Renal cortex interstitium (tissue), 11 donors: ENCODE measurements at regions not wholly inside any gene's neighbourhood (a gene's known extent, or its start where the extent isn't known, plus 50 kb on each side); places are given as distances from the start of the nearest gene placed in this dataset.

Experiments used
- DNase-seq, 11 donors: peaks; one replicate each; pipeline ENCODE4 v3.0.0-alpha.2; 2013; ENCODE audit warnings: low read depth in 9 of 11, low spot score in 4 of 11; ENCODE audit errors: extremely low read depth in 1 of 11

DNA sequence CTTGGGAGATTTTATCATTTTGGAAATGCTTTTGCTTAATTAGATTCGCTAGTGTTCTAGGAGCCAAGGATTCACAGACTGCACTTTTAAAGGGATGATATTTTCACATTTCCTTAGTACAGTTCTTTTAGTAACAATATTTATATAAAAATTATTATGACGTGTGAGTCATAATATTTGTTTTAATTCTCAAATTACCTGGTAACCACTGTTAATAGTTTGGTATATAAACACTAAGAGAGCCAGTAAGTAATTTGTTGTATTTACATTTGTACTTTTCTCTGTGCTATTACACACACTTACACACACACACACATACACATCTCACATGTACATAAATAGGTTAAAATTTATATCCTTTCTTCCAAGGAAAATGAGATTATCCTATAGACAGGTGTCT is 58.8 kb upstream of the RAD23B start:
- DNase-seq = no peak

DNA sequence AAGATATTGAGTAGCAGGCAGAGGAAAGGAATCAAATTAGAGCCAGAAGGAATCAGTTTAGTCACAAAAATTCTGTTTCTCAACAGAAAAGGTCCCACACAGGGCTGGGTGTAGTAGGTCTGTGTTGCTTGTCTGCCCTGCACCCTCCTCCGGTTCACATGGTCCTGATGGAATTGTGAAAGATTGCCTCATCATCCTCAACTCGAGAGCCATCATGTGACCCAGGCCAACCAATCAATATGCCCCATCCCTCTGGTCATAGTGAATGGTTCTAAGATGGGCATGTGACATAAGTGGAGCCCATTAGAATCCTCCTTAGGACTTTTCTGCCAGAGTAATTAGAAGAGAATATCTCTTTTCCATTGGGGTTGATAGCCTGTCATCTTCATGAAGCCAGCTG is 56.7 kb upstream of the RAD23B start:
- no peak for DNase-seq

DNA sequence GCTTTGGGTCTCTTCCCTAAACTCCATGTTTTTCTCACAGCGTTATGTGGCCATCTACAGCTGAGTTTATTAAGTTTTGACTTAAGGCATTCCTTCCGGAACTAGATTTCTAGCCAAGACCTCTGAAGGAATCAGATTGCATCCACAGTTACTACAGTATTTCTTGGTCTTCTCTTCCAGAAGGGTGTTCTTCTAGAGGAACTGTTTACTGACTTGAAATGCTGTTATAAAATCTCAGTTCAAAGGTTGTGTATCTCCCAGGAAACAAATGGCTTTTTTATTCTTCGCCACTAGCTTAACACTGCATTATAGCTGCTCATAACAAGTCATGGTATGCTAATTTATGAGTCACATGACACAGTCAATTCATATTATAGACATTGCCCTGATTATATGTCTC is 55.3 kb upstream of the RAD23B start:
- DNase-seq = no peak

- no peak for DNase-seq
Measured at GRCh38 chr9:107228496-107229039, 54.5 kb upstream of the RAD23B start.

DNA sequence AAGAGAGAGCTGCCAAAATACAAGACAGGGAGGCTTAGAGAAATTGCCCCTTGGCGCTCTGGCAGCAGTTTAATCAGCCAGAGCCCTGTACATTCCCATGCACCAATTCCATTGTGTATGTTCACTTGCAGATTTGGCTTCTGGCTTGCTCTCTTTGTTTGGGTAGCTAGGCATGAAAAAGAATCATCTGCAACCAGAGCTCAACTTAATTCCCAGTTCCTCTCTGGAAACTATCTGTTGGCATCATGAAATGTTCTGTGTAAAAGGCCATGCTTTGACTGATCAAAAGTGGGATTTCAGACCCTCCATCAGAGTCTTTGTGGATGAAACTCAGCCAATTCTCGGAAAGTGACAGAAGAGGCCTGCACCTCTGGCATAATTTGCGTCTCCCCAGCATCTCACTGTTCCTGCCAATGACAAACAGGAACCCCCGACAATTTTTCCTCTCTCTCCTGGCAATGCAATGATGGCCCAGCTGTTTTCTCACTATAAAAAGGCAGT is 53.8 kb upstream of the RAD23B start:
- no peak for DNase-seq
